ENCODE measurements at regions not wholly inside any gene's neighbourhood (a gene's known extent, or its start where the extent isn't known, plus 50 kb on each side); places are given as distances from the start of the nearest gene placed in this dataset.
"Not testable (repeated sequence)": the region's sequence is repeated elsewhere in the genome, so short reads cannot be mapped to it uniquely, and the experiment has no call there.

- DNase-seq (no peak), ATAC-seq (no peak)
- Mint-ChIP-seq H3K27ac (no peak overlapping the region), H3K27me3 (ENCODE audit: low read depth) (no peaks in the 10 kb centered on the region), H3K4me1 (ENCODE audit: low read depth) (no peaks in the 10 kb centered on the region), H3K36me3 (ENCODE audit: low read depth) (no peaks in the 10 kb centered on the region), H3K4me3 (no peak overlapping the region), H3K9me3 (ENCODE audit: insufficient read depth) (no peaks in the 10 kb centered on the region)
- ChIA-PET POLR2A (no interaction called here), CTCF (no interaction called here)
Measured at GRCh38 chrX:106467422-106467821, 144.4 kb upstream of the RADX start.

GRCh38 chrX:106467943-106468342, 143.8 kb upstream of the RADX start:
- no peak overlapping the region for H3K27ac Mint-ChIP-seq
- DNase-seq (no peak), ATAC-seq (no peak)
- CTCF ChIA-PET: no interaction called here
- no peaks in the 10 kb centered on the region for H3K27me3 Mint-ChIP-seq (ENCODE audit: low read depth)
- H3K4me3 Mint-ChIP-seq: no peak overlapping the region
- no peaks in the 10 kb centered on the region for H3K9me3 Mint-ChIP-seq (ENCODE audit: insufficient read depth)
- POLR2A ChIA-PET: no interaction called here
- H3K4me1 Mint-ChIP-seq (ENCODE audit: low read depth): no peaks in the 10 kb centered on the region
- no peaks in the 10 kb centered on the region for H3K36me3 Mint-ChIP-seq (ENCODE audit: low read depth)

DNA sequence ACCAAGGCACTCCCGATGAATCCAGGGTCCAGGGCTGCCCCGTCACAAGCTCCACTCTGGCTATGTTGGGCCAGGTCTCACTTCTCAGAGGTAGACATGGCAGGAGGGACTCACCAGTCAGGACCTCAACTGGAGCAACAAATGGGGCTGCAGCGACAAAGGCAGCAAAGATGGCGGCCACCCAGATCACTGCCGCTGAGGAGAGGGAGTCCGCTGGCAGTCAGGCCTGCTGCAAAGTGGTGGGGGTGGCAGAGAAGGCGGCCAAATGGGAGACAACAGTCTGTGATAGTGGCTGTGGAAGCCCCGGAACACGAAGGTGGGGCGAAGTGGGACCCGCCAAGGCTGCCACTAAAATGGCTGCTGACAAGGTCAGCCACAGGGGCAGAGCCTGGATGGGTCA, 143.3 kb upstream of the RADX start:
- Mint-ChIP-seq H3K9me3 (ENCODE audit: insufficient read depth) (no peaks in the 10 kb centered on the region), H3K27me3 (ENCODE audit: low read depth) (no peaks in the 10 kb centered on the region), H3K27ac (no peak overlapping the region), H3K4me3 (no peak overlapping the region), H3K4me1 (ENCODE audit: low read depth) (no peaks in the 10 kb centered on the region), H3K36me3 (ENCODE audit: low read depth) (no peaks in the 10 kb centered on the region)
- POLR2A ChIA-PET: no interaction called here
- DNase-seq (no peak), ATAC-seq (no peak)
- CTCF ChIA-PET: no interaction called here

- no peak overlapping the region for H3K27ac Mint-ChIP-seq
- no peak overlapping the region for H3K4me3 Mint-ChIP-seq
- POLR2A ChIA-PET: no interaction called here
- no peaks in the 10 kb centered on the region for H3K9me3 Mint-ChIP-seq (ENCODE audit: insufficient read depth)
- CTCF ChIA-PET: interaction anchor here (1.3 to 3.6 kb wide), 3 partner anchors 65 to 140 kb away, joined by 3 to 18 read pairs (median 4); partner anchors contain the start of gene RADX
- H3K36me3 Mint-ChIP-seq (ENCODE audit: low read depth): no peaks in the 10 kb centered on the region
- DNase-seq: no peak
- ATAC-seq: no peak
- H3K27me3 Mint-ChIP-seq (ENCODE audit: low read depth): no peaks in the 10 kb centered on the region
- peaks cover 11% of the 10 kb centered on the region for H3K4me1 Mint-ChIP-seq (ENCODE audit: low read depth)
Measured at GRCh38 chrX:106479920-106480319, 131.9 kb upstream of the RADX start.

GRCh38 chrX:106481341-106481740, 130.4 kb upstream of the RADX start:
- Mint-ChIP-seq H3K27me3 (ENCODE audit: low read depth) (no peaks in the 10 kb centered on the region), H3K36me3 (ENCODE audit: low read depth) (no peaks in the 10 kb centered on the region), H3K4me3 (no peak overlapping the region), H3K9me3 (ENCODE audit: insufficient read depth) (no peaks in the 10 kb centered on the region), H3K4me1 (ENCODE audit: low read depth) (peaks cover 11% of the 10 kb centered on the region), H3K27ac (no peak overlapping the region)
- ChIA-PET CTCF (interaction anchor here (0.7 to 3.6 kb wide), 5 partner anchors 66 to 179 kb away, joined by 3 to 18 read pairs (median 4); partner anchors contain the start of gene RADX), POLR2A (no interaction called here)
- ATAC-seq (no peak), DNase-seq (peak; percentile 36)

- H3K4me1 Mint-ChIP-seq (ENCODE audit: low read depth): peaks cover 11% of the 10 kb centered on the region
- ATAC-seq (peak; percentile 91), DNase-seq (peak; percentile 24)
- ChIA-PET POLR2A (interaction anchor here (1.9 kb wide), 1 partner anchor 128 kb away, joined by 6 read pairs; the partner anchor contains the start of gene RADX), CTCF (no interaction called here)
- H3K36me3 Mint-ChIP-seq (ENCODE audit: low read depth): no peaks in the 10 kb centered on the region
- H3K9me3 Mint-ChIP-seq (ENCODE audit: insufficient read depth): no peaks in the 10 kb centered on the region
- H3K27ac Mint-ChIP-seq: peak overlapping the region; percentile 80
- no peaks in the 10 kb centered on the region for H3K27me3 Mint-ChIP-seq (ENCODE audit: low read depth)
- peak overlapping the region; percentile 12 for H3K4me3 Mint-ChIP-seq
Measured at GRCh38 chrX:106484233-106484632, 127.5 kb upstream of the RADX start.

DNA sequence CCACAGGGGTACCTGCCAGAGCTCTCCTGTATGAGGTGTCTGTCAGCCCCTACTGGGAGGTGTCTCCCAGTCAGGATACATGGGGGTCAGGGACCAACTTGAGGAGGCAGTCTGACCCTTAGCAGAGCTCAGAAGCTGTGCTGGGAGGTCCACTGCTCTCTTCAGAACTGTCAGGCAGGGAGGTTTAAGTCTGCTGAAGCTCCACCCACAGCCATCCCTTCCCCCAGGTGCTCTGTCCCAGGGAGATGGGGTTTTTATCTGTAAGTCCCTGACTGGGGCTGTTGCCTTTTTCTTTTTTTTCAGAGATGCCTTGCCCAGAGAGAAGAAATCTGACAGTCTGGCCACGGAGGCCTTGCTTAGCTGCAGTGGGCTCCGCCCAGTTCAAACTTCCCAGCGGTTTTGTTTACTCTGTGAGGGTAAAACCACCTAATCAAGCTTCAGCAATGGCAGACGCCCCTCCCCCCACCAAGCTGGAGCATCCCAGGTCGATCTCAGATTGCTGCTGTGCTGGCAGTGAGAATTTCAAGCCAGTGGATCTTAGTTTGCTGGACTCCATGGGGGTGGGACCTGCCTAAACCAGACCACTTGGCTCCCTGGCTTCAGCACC, 118.5 kb upstream of the RADX start:
- H3K9me3 Mint-ChIP-seq (ENCODE audit: insufficient read depth); DNase-seq; H3K4me1 Mint-ChIP-seq (ENCODE audit: low read depth); H3K27me3 Mint-ChIP-seq (ENCODE audit: low read depth); ATAC-seq; CTCF ChIA-PET; H3K36me3 Mint-ChIP-seq (ENCODE audit: low read depth); POLR2A ChIA-PET; H3K27ac Mint-ChIP-seq; H3K4me3 Mint-ChIP-seq: not testable (repeated sequence)

DNA sequence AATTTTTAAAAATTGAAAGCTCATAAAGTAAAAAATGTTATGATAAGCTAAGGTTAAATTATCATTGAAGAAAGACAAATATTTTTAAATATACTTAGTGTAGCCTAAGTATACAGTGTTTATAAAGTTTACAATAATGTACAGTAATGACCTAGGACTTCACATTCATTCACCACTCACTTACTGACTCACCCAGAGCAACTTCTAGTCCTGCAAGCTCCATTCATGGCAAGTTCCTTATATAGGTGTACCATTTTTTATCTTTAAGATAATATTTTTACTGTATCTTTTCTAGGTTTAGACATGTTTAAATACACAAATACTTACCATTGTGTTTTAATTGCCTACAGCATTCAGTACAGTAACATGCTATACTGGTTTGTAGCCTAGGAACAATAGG, 112.3 kb upstream of the RADX start:
- H3K9me3 Mint-ChIP-seq (ENCODE audit: insufficient read depth): no peaks in the 10 kb centered on the region
- H3K27ac Mint-ChIP-seq: no peak overlapping the region
- H3K4me1 Mint-ChIP-seq (ENCODE audit: low read depth): peaks cover 7% of the 10 kb centered on the region
- no peaks in the 10 kb centered on the region for H3K27me3 Mint-ChIP-seq (ENCODE audit: low read depth)
- no peaks in the 10 kb centered on the region for H3K36me3 Mint-ChIP-seq (ENCODE audit: low read depth)
- no peak for DNase-seq
- ChIA-PET POLR2A (no interaction called here), CTCF (no interaction called here)
- H3K4me3 Mint-ChIP-seq: no peak overlapping the region
- no peak for ATAC-seq

DNA sequence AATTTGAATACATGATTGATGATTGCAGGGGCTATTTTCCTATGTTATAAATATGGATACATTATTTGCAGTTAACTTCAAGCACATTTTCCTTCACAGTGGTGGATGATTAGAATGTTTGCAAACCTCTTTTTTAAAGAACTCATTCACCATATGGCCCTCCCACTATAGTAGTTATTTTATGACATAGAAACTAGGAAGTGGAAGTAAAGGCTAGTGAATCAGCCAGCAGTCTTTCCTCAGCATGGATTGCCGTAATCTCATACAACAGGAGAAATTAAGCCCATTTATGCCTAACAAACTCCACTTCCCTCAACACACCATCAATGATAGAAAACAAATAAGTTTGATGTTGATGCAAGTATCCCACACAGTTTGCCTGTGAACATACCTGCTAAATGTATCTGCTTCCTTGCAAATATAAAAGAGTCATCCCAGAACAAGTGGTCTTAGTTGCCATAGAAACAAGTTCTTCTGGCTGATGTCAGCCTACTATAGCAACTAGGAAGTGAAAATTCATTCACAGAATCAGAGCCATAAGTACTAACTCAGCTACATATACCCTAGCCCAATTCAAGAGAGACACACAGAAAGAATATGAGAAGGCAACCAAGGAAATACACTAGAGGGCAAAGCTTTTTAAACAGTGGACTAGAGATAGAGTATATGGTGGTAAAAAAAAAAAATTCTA, 100.9 kb upstream of the RADX start:
- DNase-seq (no peak), ATAC-seq (no peak)
- no peaks in the 10 kb centered on the region for H3K9me3 Mint-ChIP-seq (ENCODE audit: insufficient read depth)
- no peak overlapping the region for H3K27ac Mint-ChIP-seq
- no peak overlapping the region for H3K4me3 Mint-ChIP-seq
- POLR2A ChIA-PET: no interaction called here
- H3K27me3 Mint-ChIP-seq (ENCODE audit: low read depth): no peaks in the 10 kb centered on the region
- H3K36me3 Mint-ChIP-seq (ENCODE audit: low read depth): no peaks in the 10 kb centered on the region
- CTCF ChIA-PET: no interaction called here
- peaks cover 1% of the 10 kb centered on the region for H3K4me1 Mint-ChIP-seq (ENCODE audit: low read depth)

Data from activated CD8-positive, alpha-beta T cell treated with anti-CD3 and anti-CD28 coated beads, Interleukin-2, amount 10 ng/mL, durations not matched to agents 7 days and 5 days (primary cell).